Thyroid gland (tissue), 4 donors: ENCODE measurements at regions not wholly inside any gene's neighbourhood (a gene's known extent, or its start where the extent isn't known, plus 50 kb on each side); places are given as distances from the start of the nearest gene placed in this dataset.
"Not testable (repeated sequence)": the region's sequence is repeated elsewhere in the genome, so short reads cannot be mapped to it uniquely, and the experiment has no call there.

Experiments used
- DNase-seq, 2 donors: peaks; one replicate each; pipeline ENCODE4 v3.0.0-alpha.2; 2019
- H3K27ac ChIP-seq, 3 donors: fragments of 200-600 bp; sonication (generic); 1 replicate in 2 of 3; 2 replicates in 1 of 3; pipeline ENCODE4 v1.5.1; 2016 to 2019; ENCODE audit warnings: mild to moderate bottlenecking in 1 of 3, moderate library complexity in 1 of 3
- H3K27me3 ChIP-seq: fragments of 200-600 bp; sonication (generic); one replicate; pipeline ENCODE4 v1.5.1; 2019
- H3K36me3 ChIP-seq, 2 donors: fragments of 200-600 bp; sonication (generic); one replicate each; pipeline ENCODE4 v1.5.1; 2016 to 2019
- H3K4me1 ChIP-seq, 2 donors: fragments of 200-600 bp; sonication (generic); one replicate each; pipeline ENCODE4 v1.5.1; 2017 to 2019
- H3K4me3 ChIP-seq, 3 donors: fragments of 200-600 bp; sonication (generic); replicated peaks in 1 of 3; 1 replicate in 2 of 3; 2 replicates in 1 of 3; pipeline ENCODE4 v1.5.1; 2016; ENCODE audit warnings: mild to moderate bottlenecking in 1 of 3
- H3K9me3 ChIP-seq: fragments of 200-600 bp; sonication (generic); one replicate; pipeline ENCODE4 v1.5.1; 2017
- POLR2A ChIP-seq, 2 donors: fragments of 450-650 bp; IDR thresholded peaks; one replicate each; pipeline ENCODE4 v1.6.1; 2017; ENCODE audit warnings: antibody characterized with exemption in 2 of 2, mild to moderate bottlenecking in 2 of 2, moderate library complexity in 1 of 2
- WGBS, 2 donors: methylation state at CpG; one replicate each; pipeline ENCODE4 v1.1.5; 2017; 5-methylcytosine and 5-hydroxymethylcytosine counted together
- intact Hi-C: fragments of 100-400 bp; cut with DNase I; formaldehyde crosslinking; loops from one replicate; pipeline ENCODE4 v1.15.1; 2023
- TF ChIP-seq, protein P1 (sequence below), 6 experiments: fragments of 200-600 bp in 3 of 6; fragments of 450-650 bp in 3 of 6; sonication (generic) in 3 of 6; IDR thresholded peaks; one replicate each; pipeline ENCODE4 v1.5.1; 2016 to 2019; ENCODE audit warnings: antibody characterized with exemption in 6 of 6, mild to moderate bottlenecking in 2 of 6, inconsistent platforms in 1 of 6, moderate library complexity in 1 of 6

DNA sequence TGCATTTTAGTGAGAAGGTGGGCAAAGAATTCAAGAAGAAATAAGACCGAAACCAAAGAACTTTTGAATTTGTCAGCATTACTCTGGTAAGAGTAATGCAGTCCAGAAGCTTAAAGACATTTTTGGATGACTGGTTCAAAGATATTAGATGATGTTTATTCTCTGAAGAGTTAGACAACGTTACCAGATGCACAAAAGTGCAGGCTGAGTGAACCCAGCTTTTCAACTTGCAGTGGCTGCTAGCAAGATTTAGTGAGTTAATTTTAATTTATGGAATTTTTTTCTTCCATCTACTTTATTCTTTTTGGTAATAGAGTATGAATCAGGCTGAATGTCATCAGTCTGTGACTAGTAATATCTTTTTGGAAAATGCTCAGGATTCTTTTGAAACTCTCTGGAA is 267.3 kb upstream of the AZI2 start:
- Histone ChIP-seq H3K27ac (no peak overlapping the region), H3K27me3 (no peaks in the 10 kb centered on the region), H3K4me1 (peaks cover 6 to 24% of the 10 kb centered on the region in 2 donors), H3K9me3 (no peaks in the 10 kb centered on the region), H3K36me3 (no peaks in the 10 kb centered on the region), H3K4me3 (no peak overlapping the region)
- intact Hi-C loops = no loop called here
- DNase-seq = no peak
- WGBS, 2 donors = 67% methylated on average over 2 of the region's 2 CpGs
- TF ChIP-seq, protein P1, sequence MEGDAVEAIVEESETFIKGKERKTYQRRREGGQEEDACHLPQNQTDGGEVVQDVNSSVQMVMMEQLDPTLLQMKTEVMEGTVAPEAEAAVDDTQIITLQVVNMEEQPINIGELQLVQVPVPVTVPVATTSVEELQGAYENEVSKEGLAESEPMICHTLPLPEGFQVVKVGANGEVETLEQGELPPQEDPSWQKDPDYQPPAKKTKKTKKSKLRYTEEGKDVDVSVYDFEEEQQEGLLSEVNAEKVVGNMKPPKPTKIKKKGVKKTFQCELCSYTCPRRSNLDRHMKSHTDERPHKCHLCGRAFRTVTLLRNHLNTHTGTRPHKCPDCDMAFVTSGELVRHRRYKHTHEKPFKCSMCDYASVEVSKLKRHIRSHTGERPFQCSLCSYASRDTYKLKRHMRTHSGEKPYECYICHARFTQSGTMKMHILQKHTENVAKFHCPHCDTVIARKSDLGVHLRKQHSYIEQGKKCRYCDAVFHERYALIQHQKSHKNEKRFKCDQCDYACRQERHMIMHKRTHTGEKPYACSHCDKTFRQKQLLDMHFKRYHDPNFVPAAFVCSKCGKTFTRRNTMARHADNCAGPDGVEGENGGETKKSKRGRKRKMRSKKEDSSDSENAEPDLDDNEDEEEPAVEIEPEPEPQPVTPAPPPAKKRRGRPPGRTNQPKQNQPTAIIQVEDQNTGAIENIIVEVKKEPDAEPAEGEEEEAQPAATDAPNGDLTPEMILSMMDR (IDR thresholded peaks at IDR 0.05) = no peak
- TF ChIP-seq POLR2A (IDR thresholded peaks at IDR 0.05) = no peak

DNA sequence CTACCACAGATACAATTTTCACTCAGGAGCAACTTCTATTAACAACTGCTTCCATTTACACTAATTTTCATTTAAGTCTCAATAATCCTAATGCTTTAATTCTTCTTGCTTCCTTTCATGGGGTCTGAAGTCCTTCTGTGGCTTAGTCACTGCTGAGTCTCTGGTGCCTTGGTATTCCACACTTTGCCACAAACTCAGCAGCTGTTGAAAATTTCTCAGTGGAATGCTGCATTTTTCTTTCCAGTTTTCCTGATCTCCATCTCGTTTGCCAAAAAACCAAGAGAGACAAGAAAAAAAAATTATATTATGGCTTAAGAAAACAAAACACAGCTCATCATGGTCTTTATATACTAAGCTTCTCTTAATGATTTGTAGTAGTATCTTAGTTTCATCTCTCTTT is 269.2 kb upstream of the AZI2 start:
- intact Hi-C loops = no loop called here
- 57 to 76% methylated on average over 1 of the region's 1 CpG for WGBS, 2 donors
- no peaks in the 10 kb centered on the region for H3K36me3 ChIP-seq
- H3K9me3 ChIP-seq = no peaks in the 10 kb centered on the region
- no peak for DNase-seq
- H3K4me1 ChIP-seq = peaks cover 0 to 16% of the 10 kb centered on the region in 2 donors
- no peak for TF ChIP-seq POLR2A (IDR thresholded peaks at IDR 0.05)
- TF ChIP-seq, protein P1 (IDR thresholded peaks at IDR 0.05) = no peak
- no peak overlapping the region for H3K4me3 ChIP-seq
- no peak overlapping the region for H3K27ac ChIP-seq
- H3K27me3 ChIP-seq = no peaks in the 10 kb centered on the region

DNA sequence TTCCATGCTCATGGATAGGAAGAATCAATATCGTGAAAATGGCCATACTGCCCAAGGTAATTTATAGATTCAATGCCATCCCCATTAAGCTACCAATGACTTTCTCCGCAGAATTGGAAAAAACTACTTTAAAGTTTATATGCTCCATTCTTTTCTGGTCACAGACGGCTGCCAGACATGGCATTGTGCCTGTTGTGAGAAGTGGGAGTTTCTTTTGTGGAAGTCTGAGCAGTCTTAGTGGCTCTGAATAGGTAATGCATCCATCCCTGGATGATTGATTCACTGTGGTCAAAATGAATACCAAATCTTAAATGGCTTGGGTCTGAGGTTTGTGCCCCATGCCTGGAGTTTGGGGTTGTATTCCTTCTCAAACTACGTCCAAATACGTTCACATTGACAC is 274.5 kb upstream of the AZI2 start:
- Histone ChIP-seq H3K36me3 (no peaks in the 10 kb centered on the region), H3K9me3 (no peaks in the 10 kb centered on the region), H3K4me3 (no peak overlapping the region), H3K27me3 (no peaks in the 10 kb centered on the region), H3K4me1 (peaks cover 0 to 15% of the 10 kb centered on the region in 2 donors), H3K27ac (peak overlapping the region in 1 of 3 donors; percentile 23)
- TF ChIP-seq, protein P1 (IDR thresholded peaks at IDR 0.05) = peak in 1 of 6 experiments; percentile 16
- TF ChIP-seq POLR2A (IDR thresholded peaks at IDR 0.05) = no peak
- peak; percentile 46 to 70 for DNase-seq
- intact Hi-C loops = no loop called here
- WGBS, 2 donors = 71 to 75% methylated on average over 5 of the region's 5 CpGs

DNA sequence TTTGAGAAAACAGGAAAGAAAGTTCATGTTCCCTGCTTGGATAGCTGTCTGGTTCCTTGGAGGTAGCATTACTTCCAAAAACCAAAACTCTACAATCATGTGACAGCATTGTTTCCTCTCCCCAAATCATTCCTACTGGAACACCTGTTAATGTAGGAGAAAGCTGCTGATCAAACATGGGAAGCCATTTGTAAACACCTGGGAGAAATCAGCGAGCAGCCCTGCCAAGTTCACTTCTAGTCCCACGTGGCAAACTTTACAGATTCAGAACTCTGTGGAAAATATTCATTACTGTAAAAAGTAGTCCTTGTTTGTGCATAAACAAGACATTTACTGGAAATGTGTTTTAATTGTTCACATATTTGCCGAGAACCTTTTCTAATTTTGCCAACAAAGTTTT is 275.5 kb upstream of the AZI2 start:
- no peaks in the 10 kb centered on the region for H3K9me3 ChIP-seq
- DNase-seq = peak in 1 of 2 donors; percentile 19
- intact Hi-C loops = no loop called here
- no peaks in the 10 kb centered on the region for H3K36me3 ChIP-seq
- H3K4me1 ChIP-seq = peaks cover 0 to 15% of the 10 kb centered on the region in 2 donors
- TF ChIP-seq, protein P1 (IDR thresholded peaks at IDR 0.05) = no peak
- TF ChIP-seq POLR2A (IDR thresholded peaks at IDR 0.05) = no peak
- no peak overlapping the region for H3K4me3 ChIP-seq
- no peaks in the 10 kb centered on the region for H3K27me3 ChIP-seq
- 43 to 44% methylated on average over 3 of the region's 3 CpGs for WGBS, 2 donors
- H3K27ac ChIP-seq = peak overlapping the region in 2 of 3 donors; percentile 52 to 54

DNA sequence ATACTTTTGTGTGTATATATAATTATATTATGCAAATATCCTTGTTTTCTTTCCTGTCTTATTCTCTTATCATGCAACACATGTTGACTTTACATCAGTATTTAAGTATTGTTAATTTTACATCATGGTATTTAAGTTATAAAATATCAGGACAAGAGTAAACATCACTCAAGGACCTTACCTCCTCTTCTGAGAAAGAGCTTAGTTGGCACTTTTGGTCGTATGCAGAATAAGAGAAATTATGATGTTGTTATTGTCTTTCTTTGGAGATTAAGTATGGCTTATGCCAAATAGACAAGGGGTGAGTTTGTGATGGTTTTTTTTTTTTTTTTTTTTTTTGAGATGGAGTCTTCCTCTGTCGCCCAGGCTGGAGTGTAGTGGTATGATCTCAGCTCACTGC is 279.2 kb upstream of the AZI2 start:
- H3K27me3 ChIP-seq, H3K36me3 ChIP-seq, H3K4me3 ChIP-seq, H3K27ac ChIP-seq, DNase-seq, intact Hi-C loops, H3K9me3 ChIP-seq: not testable (repeated sequence)
- 93 to 95% methylated on average over 1 to 2 of the region's 2 CpGs for WGBS, 2 donors
- peaks cover 0 to 21% of the 10 kb centered on the region in 2 donors for H3K4me1 ChIP-seq

DNA sequence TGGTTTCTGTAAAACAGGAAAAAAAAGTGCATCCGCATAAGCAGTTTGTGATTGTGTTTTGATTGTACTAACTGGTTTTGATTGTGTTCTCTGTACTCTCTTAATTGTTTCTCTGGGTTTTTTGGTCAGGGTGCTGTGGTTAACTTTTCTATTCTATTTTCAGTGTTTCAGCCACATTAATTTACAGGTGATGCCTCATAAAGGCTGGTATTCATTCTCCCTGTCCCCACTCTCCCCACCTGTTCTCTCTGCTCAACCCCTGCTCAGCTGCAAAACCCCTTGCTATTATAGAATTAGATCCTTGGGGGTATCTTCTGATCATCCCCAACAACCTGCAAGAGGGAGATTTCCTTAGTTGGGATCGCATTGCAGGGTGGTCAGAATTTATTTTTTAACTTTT is 285.4 kb upstream of the AZI2 start:
- peaks cover 0 to 6% of the 10 kb centered on the region in 2 donors for H3K4me1 ChIP-seq
- WGBS, 2 donors = 93 to 96% methylated on average over 2 of the region's 2 CpGs

More for the DNA sequence above, 285.4 kb upstream of the AZI2 start:
- Histone ChIP-seq H3K27me3 (no peaks in the 10 kb centered on the region), H3K9me3 (no peaks in the 10 kb centered on the region), H3K27ac (no peak overlapping the region), H3K4me3 (no peak overlapping the region), H3K36me3 (no peaks in the 10 kb centered on the region)
- intact Hi-C loops = no loop called here
- TF ChIP-seq, protein P1 (IDR thresholded peaks at IDR 0.05) = no peak
- no peak for TF ChIP-seq POLR2A (IDR thresholded peaks at IDR 0.05)
- no peak for DNase-seq
